IMR-90 (cell line): ENCODE measurements at regions not wholly inside any gene's neighbourhood (a gene's known extent, or its start where the extent isn't known, plus 50 kb on each side); places are given as distances from the start of the nearest gene placed in this dataset.

Experiments used
- ATAC-seq: fragments of 200-7000 bp; cut with Tn5 transposase; 2 replicates; pipeline ENCODE4 v1.9.1; 2020; ENCODE audit warnings: low read depth, mild to moderate bottlenecking, moderate library complexity
- BruUV-seq: library from RNA; stranded (reverse); fragments of 400-500 nt; replicated peaks from 2 replicates; lab custom pipeline; 2021; lab: Mats Ljungman, UMichigan
- CTCF ChIA-PET: fragments of 300-600 bp; formaldehyde crosslinking; extraction: SDS; loops from one replicate; lab custom pipeline; 2021; ENCODE audit warnings: antibody characterized with exemption; lab: Yijun Ruan, JAX
- POLR2A ChIA-PET: fragments of 300-600 bp; sonication (Branson Sonifier 250); formaldehyde crosslinking; loops from one replicate; lab custom pipeline; 2022; ENCODE audit warnings: antibody characterized with exemption; ENCODE audit not compliant: unreplicated experiment; lab: Charles Lee
- DNase-seq: peaks from one replicate; pipeline ENCODE4 v3.0.0; 2013
- H2AFZ ChIP-seq: replicated peaks from 2 replicates; pipeline ENCODE3; 2013; ENCODE audit warnings: low read length, mild to moderate bottlenecking; ENCODE audit not compliant: poor library complexity
- H2AK5ac ChIP-seq: 2 replicates; pipeline ENCODE4 v1.6.1; 2013; ENCODE audit warnings: low read depth, low read length, inconsistent platforms
- H2AK9ac ChIP-seq: replicated peaks from 2 replicates; pipeline ENCODE3; 2013; ENCODE audit warnings: mild to moderate bottlenecking, low read depth, low read length, moderate library complexity; ENCODE audit not compliant: poor library complexity
- H2BK120ac ChIP-seq: 2 replicates; pipeline ENCODE4 v1.6.1; 2013; ENCODE audit warnings: low read depth, low read length, inconsistent platforms
- H2BK15ac ChIP-seq: 3 replicates; pipeline ENCODE4 v1.6.1; 2013; ENCODE audit warnings: low read depth, low read length, inconsistent platforms
- H2BK20ac ChIP-seq: 2 replicates; pipeline ENCODE4 v1.6.1; 2013; ENCODE audit warnings: low read depth, mild to moderate bottlenecking, inconsistent platforms, low read length, moderate library complexity
- H2BK5ac ChIP-seq: 2 replicates; pipeline ENCODE4 v1.6.1; 2013; ENCODE audit warnings: mild to moderate bottlenecking, low read depth, low read length, inconsistent platforms; ENCODE audit not compliant: poor library complexity, severe bottlenecking
- H3K14ac ChIP-seq: replicated peaks from 2 replicates; pipeline ENCODE4 v1.6.1; 2013; ENCODE audit warnings: low read depth, low read length, inconsistent platforms
- H3K18ac ChIP-seq: 2 replicates; pipeline ENCODE4 v1.6.1; 2013; ENCODE audit warnings: low read depth, low read length, control low read depth
- H3K23ac ChIP-seq: 2 replicates; pipeline ENCODE4 v1.6.1; 2013; ENCODE audit warnings: low read depth, low read length, inconsistent platforms
- H3K27ac ChIP-seq: 2 replicates; pipeline ENCODE4 v1.5.1; 2013; ENCODE audit warnings: mild to moderate bottlenecking, control low read depth, low read length; ENCODE audit not compliant: insufficient read depth
- H3K27me3 ChIP-seq: 2 replicates; pipeline ENCODE4 v1.6.1; 2013; ENCODE audit warnings: low read length; ENCODE audit not compliant: control insufficient read depth, insufficient read depth
- H3K36me3 ChIP-seq: 2 replicates; pipeline ENCODE4 v1.6.1; 2013; ENCODE audit warnings: low read length, mixed read lengths; ENCODE audit not compliant: control insufficient read depth, insufficient read depth
- H3K4ac ChIP-seq: 2 replicates; pipeline ENCODE4 v1.6.1; 2013; ENCODE audit warnings: low read depth, low read length, inconsistent platforms
- H3K4me1 ChIP-seq: 2 replicates; pipeline ENCODE4 v1.6.1; 2013; ENCODE audit warnings: low read length, mixed read lengths; ENCODE audit not compliant: control insufficient read depth, insufficient read depth
- H3K4me2 ChIP-seq: 2 replicates; pipeline ENCODE4 v1.6.1; 2013; ENCODE audit warnings: low read depth, mild to moderate bottlenecking, control low read depth, low read length, moderate library complexity
- H3K4me3 ChIP-seq: 2 replicates; pipeline ENCODE4 v1.5.1; 2013; ENCODE audit warnings: low read depth, mild to moderate bottlenecking, control low read depth, low read length, moderate library complexity; ENCODE audit not compliant: insufficient read depth
- H3K56ac ChIP-seq: 2 replicates; pipeline ENCODE4 v1.6.1; 2013; ENCODE audit warnings: low read length, inconsistent platforms; ENCODE audit not compliant: insufficient read depth; ENCODE audit errors: extremely low read depth
- H3K79me1 ChIP-seq, 2 experiments: 2 replicates each; pipeline ENCODE4 v1.6.1; 2013; ENCODE audit warnings: low read length in 2 of 2, inconsistent platforms in 1 of 2, low read depth in 1 of 2
- H3K9ac ChIP-seq: 2 replicates; pipeline ENCODE4 v1.6.1; 2013; ENCODE audit warnings: low read depth, low read length, control low read depth
- H3K9me1 ChIP-seq: 2 replicates; pipeline ENCODE4 v1.6.1; 2013; ENCODE audit warnings: low read length, inconsistent platforms; ENCODE audit not compliant: insufficient read depth
- H3K9me3 ChIP-seq: 2 replicates; pipeline ENCODE4 v1.6.1; 2013; ENCODE audit warnings: low read length; ENCODE audit not compliant: control insufficient read depth, insufficient read depth
- H4K20me1 ChIP-seq: 2 replicates; pipeline ENCODE4 v1.6.1; 2013; ENCODE audit warnings: low read length, inconsistent platforms; ENCODE audit not compliant: insufficient read depth
- H4K5ac ChIP-seq: 2 replicates; pipeline ENCODE4 v1.6.1; 2013; ENCODE audit warnings: mild to moderate bottlenecking, low read depth, low read length, control low read depth
- H4K8ac ChIP-seq, 2 experiments: 2 replicates each; pipeline ENCODE4 v1.6.1; 2013; ENCODE audit warnings: low read depth in 2 of 2, low read length in 2 of 2, control low read depth in 1 of 2, inconsistent platforms in 1 of 2
- H4K91ac ChIP-seq: 2 replicates; pipeline ENCODE4 v1.6.1; 2013; ENCODE audit warnings: low read depth, low read length, inconsistent platforms; ENCODE audit not compliant: insufficient read depth
- CEBPB ChIP-seq: IDR thresholded peaks from 2 replicates; pipeline ENCODE4 v1.6.1; 2012; ENCODE audit warnings: low read depth, low read length, improper control_type of control experiment
- CHD1 ChIP-seq: IDR thresholded peaks from 2 replicates; pipeline ENCODE4 v1.6.1; 2012; ENCODE audit warnings: low read depth, low read length, improper control_type of control experiment
- CTCF ChIP-seq: conservative IDR thresholded peaks from 2 replicates; pipeline ENCODE4 v1.5.1; 2012; ENCODE audit warnings: mild to moderate bottlenecking, low read depth, low read length, improper control_type of control experiment
- ELK1 ChIP-seq: fragments of 150-350 bp; IDR thresholded peaks from 2 replicates; pipeline ENCODE4 v1.6.1; 2016; ENCODE audit warnings: low read depth, mild to moderate bottlenecking, low read length, moderate library complexity, borderline replicate concordance
- FOS ChIP-seq: fragments of 150-350 bp; IDR thresholded peaks from 2 replicates; pipeline ENCODE4 v1.6.1; 2016; ENCODE audit warnings: low read depth, low read length
- MAFK ChIP-seq: IDR thresholded peaks from 2 replicates; pipeline ENCODE4 v1.6.1; 2012; ENCODE audit warnings: low read depth, low read length, improper control_type of control experiment
- MXI1 ChIP-seq: IDR thresholded peaks from 2 replicates; pipeline ENCODE4 v1.6.1; 2012; ENCODE audit warnings: low read depth, mild to moderate bottlenecking, low read length, moderate library complexity, borderline replicate concordance
- NFE2L2 ChIP-seq: fragments of 150-350 bp; IDR thresholded peaks from 2 replicates; pipeline ENCODE4 v1.6.1; 2016; ENCODE audit warnings: low read depth, mild to moderate bottlenecking, low read length
- POLR2A ChIP-seq: IDR thresholded peaks from 2 replicates; pipeline ENCODE4 v1.6.1; 2012; ENCODE audit warnings: mild to moderate bottlenecking, low read depth, low read length
- RAD21 ChIP-seq: IDR thresholded peaks from 2 replicates; pipeline ENCODE4 v1.6.1; 2012; ENCODE audit warnings: low read length, improper control_type of control experiment
- RFX5 ChIP-seq: IDR thresholded peaks from 2 replicates; pipeline ENCODE4 v1.8.0; 2012; ENCODE audit warnings: low read depth, mild to moderate bottlenecking, low read length, moderate library complexity
- SMC3 ChIP-seq: fragments of 150-350 bp; IDR thresholded peaks from 2 replicates; pipeline ENCODE4 v1.6.1; 2016; ENCODE audit warnings: low read depth, mild to moderate bottlenecking, antibody characterized with exemption, low read length, moderate library complexity
- USF2 ChIP-seq: fragments of 150-350 bp; IDR thresholded peaks from 2 replicates; pipeline ENCODE4 v1.6.1; 2017; ENCODE audit warnings: mild to moderate bottlenecking, antibody characterized with exemption, low read length, low read depth
- WGBS, 2 experiments: methylation state at CpG; one replicate each; pipeline versions ENCODE4 v1.1.5 to v1.1.7; 2013; ENCODE audit warnings: missing lambda C conversion rate in 2 of 2; ENCODE audit not compliant: insufficient read length in 1 of 2; ENCODE audit errors: extremely low coverage in 2 of 2; 5-methylcytosine and 5-hydroxymethylcytosine counted together
- dilution Hi-C: fragments of 300-500 bp; cut with HindIII; formaldehyde crosslinking; loops from one replicate; pipeline ENCODE4 v1.14.3; 2018; ENCODE audit warnings: low sequenced_read_pairs; ENCODE audit not compliant: unreplicated experiment
- in situ Hi-C: fragments of 300-500 bp; cut with MboI; formaldehyde crosslinking; loops from 3 replicates; pipeline ENCODE4 v1.14.3; 2019; ENCODE audit warnings: low sequenced_read_pairs, inconsistent platforms, mixed read lengths
- intact Hi-C: fragments of 100-400 bp; cut with micrococcal nuclease; formaldehyde crosslinking; loops from 2 replicates; pipeline ENCODE4 v1.10.0; 2022

GRCh38 chr11:70616317-70616716 lies 218.0 kb downstream of the CTTN start:
- no CpG with 5 or more reads among the region's 7 CpGs for WGBS, 2 experiments
- Histone ChIP-seq H3K14ac (no peak overlapping the region), H3K4ac (no peak overlapping the region), H2AK5ac (no peak overlapping the region), H3K23ac (no peak overlapping the region), H2AK9ac (no peak overlapping the region), H3K79me1 (no peaks in the 10 kb centered on the region), H3K36me3 (no peaks in the 10 kb centered on the region), H3K27ac (no peak overlapping the region), H3K4me2 (no peak overlapping the region), H3K9me1 (no peaks in the 10 kb centered on the region; the same call in 1 of the 2 replicates), H2BK120ac (no peak overlapping the region), H2AFZ (no peak overlapping the region), H3K9ac (no peak overlapping the region), H4K20me1 (no peaks in the 10 kb centered on the region; the same call in 1 of the 2 replicates), H4K8ac (no peak overlapping the region), H3K56ac (no peak overlapping the region), H3K27me3 (no peaks in the 10 kb centered on the region), H2BK5ac (no peak overlapping the region), H3K4me1 (no peaks in the 10 kb centered on the region), H4K91ac (no peak overlapping the region), H2BK15ac (no peak overlapping the region), H4K5ac (no peak overlapping the region), H3K18ac (no peak overlapping the region), H3K4me3 (no peak overlapping the region), H2BK20ac (no peak overlapping the region), H3K9me3 (peaks cover 16% of the 10 kb centered on the region)
- CTCF ChIA-PET, result no interaction called here
- no peak for DNase-seq
- intact Hi-C loops (no loop called here), in situ Hi-C loops (no loop called here), dilution Hi-C loops (no loop called here)
- POLR2A ChIA-PET, result no interaction called here
- BruUV-seq, result no TSS peak
- ATAC-seq, result no peak
- TF ChIP-seq NFE2L2, result no peak
- TF ChIP-seq CEBPB, result no peak
- no peak for TF ChIP-seq FOS
- no peak for TF ChIP-seq ELK1
- no peak for TF ChIP-seq RFX5
- TF ChIP-seq CTCF, result no peak
- TF ChIP-seq POLR2A, result no peak
- TF ChIP-seq MXI1, result no peak
- no peak for TF ChIP-seq MAFK
- no peak for TF ChIP-seq USF2
- TF ChIP-seq SMC3, result no peak
- TF ChIP-seq RAD21, result no peak
- TF ChIP-seq CHD1, result no peak
